Lower lobe of right lung (tissue), 2 donors: ENCODE measurements at regions not wholly inside any gene's neighbourhood (a gene's known extent, or its start where the extent isn't known, plus 50 kb on each side); places are given as distances from the start of the nearest gene placed in this dataset.

Experiments used
- ATAC-seq, 2 donors: fragments of 200-7000 bp; cut with Tn5 transposase; one replicate each; pipeline ENCODE4 v1.9.1; 2020 to 2022; ENCODE audit warnings: mild to moderate bottlenecking in 2 of 2, moderate library complexity in 2 of 2
- DNase-seq: peaks from one replicate; pipeline ENCODE4 v3.0.0-alpha.2; 2020
- H3K27ac ChIP-seq: fragments of 200-600 bp; one replicate; pipeline ENCODE4 v1.8.0; 2022
- H3K27me3 ChIP-seq: fragments of 200-600 bp; one replicate; pipeline ENCODE4 v1.8.0; 2022; ENCODE audit warnings: low read depth
- H3K36me3 ChIP-seq: fragments of 200-600 bp; one replicate; pipeline ENCODE4 v1.8.0; 2022; ENCODE audit warnings: mild to moderate bottlenecking
- H3K4me1 ChIP-seq: fragments of 200-600 bp; one replicate; pipeline ENCODE4 v1.8.0; 2022
- H3K4me3 ChIP-seq: fragments of 200-600 bp; one replicate; pipeline ENCODE4 v1.8.0; 2022; ENCODE audit warnings: mild to moderate bottlenecking
- H3K9me3 ChIP-seq: fragments of 200-600 bp; one replicate; pipeline ENCODE4 v1.8.0; 2022
- CTCF ChIP-seq: fragments of 200-600 bp; IDR thresholded peaks from one replicate; pipeline ENCODE4 v1.8.0; 2022; ENCODE audit warnings: antibody characterized with exemption, mild to moderate bottlenecking
- intact Hi-C: fragments of 100-400 bp; cut with DNase I; formaldehyde crosslinking; loops from one replicate; pipeline ENCODE4 v1.11.0; 2022
- donor health status: DM: no; HTN: yes; CAD: no; lungs with severe emphysema.

DNA sequence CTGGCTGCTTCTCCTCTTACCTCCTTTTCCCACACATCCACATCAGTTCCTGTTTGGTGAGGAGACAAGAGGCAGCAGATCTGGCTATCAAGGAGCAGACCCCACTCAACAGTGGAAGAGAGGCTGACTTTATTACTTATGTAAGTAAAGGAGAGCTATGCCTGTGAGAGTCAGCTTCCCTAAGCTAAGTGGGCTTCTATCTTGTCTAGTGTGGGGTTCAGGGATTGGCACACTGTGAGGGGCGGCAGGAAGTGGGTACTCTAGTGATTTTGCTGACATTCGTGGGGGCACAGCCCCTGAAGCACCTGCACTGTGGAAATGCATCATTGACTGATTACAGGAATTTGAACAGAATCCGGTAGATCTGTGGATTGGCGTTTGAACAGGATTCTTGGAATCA is 163.5 kb upstream of the IRX1 start:
- TF ChIP-seq CTCF = no peak
- H3K36me3 ChIP-seq = no peaks in the 10 kb centered on the region
- no peaks in the 10 kb centered on the region for H3K4me1 ChIP-seq
- no peaks in the 10 kb centered on the region for H3K27me3 ChIP-seq
- DNase-seq (no peak), ATAC-seq (no peak)
- no peak overlapping the region for H3K27ac ChIP-seq
- H3K9me3 ChIP-seq = no peaks in the 10 kb centered on the region
- H3K4me3 ChIP-seq = no peak overlapping the region
- intact Hi-C loops = no loop called here

DNA sequence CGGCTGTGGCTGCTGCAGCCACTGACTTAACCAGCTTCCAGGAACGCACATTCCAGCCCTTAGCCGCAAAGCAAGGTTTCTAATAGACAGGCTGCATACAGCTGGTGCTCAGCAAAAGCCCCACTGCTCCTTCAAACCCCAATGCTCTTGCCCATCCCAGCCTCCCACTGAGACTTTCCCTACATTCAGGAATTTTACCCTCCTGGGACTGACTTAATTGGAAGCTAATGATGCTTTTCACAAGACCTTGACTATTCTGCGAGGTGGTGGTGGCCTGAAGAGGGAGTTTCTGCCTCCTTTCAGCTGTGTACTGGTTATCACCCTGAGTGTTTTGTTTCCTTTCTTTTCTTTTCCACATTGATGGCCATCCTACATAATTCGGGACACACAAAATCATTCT is 164.9 kb upstream of the IRX1 start:
- no peak for DNase-seq
- H3K9me3 ChIP-seq = no peaks in the 10 kb centered on the region
- no peak overlapping the region for H3K27ac ChIP-seq
- no peak for ATAC-seq
- no peak for TF ChIP-seq CTCF
- H3K27me3 ChIP-seq = no peaks in the 10 kb centered on the region
- H3K36me3 ChIP-seq = no peaks in the 10 kb centered on the region
- no peak overlapping the region for H3K4me3 ChIP-seq
- intact Hi-C loops = no loop called here
- no peaks in the 10 kb centered on the region for H3K4me1 ChIP-seq

- Histone ChIP-seq H3K27me3 (no peaks in the 10 kb centered on the region), H3K27ac (no peak overlapping the region), H3K4me3 (no peak overlapping the region), H3K36me3 (no peaks in the 10 kb centered on the region), H3K9me3 (no peaks in the 10 kb centered on the region), H3K4me1 (no peaks in the 10 kb centered on the region)
- intact Hi-C loops = no loop called here
- no peak for TF ChIP-seq CTCF
- no peak for DNase-seq
- no peak for ATAC-seq
Observed at GRCh38 chr5:3429962-3430361, 165.7 kb upstream of the IRX1 start.

DNA sequence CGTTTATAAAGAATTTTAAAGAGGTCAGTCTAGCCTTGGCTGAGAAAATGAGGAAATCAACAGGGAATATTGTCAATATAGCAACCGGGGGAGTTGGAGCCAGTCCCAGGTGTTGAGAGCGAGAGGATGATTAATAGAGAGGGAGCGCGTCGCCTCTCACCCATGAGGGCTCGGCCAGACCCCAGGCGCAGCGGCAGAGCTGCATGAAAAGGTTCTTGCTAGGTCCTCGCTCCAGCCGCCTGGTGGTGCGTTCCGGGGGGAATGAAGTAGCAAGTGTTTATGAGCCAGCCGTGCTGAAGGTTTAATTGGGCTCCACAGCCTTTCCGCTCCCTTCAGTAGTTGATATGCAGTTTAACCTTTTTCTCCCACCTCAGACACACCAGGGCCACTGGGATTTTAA is 167.3 kb upstream of the IRX1 start:
- H3K36me3 ChIP-seq = no peaks in the 10 kb centered on the region
- H3K4me1 ChIP-seq = no peaks in the 10 kb centered on the region
- no peak overlapping the region for H3K27ac ChIP-seq
- no peak for DNase-seq
- H3K9me3 ChIP-seq = no peaks in the 10 kb centered on the region
- intact Hi-C loops = no loop called here
- no peak overlapping the region for H3K4me3 ChIP-seq
- no peak for ATAC-seq
- TF ChIP-seq CTCF = no peak
- H3K27me3 ChIP-seq = no peaks in the 10 kb centered on the region

GRCh38 chr5:3424946-3425345 is 170.7 kb upstream of the IRX1 start:
- ATAC-seq (no peak), DNase-seq (no peak)
- no peaks in the 10 kb centered on the region for H3K4me1 ChIP-seq
- TF ChIP-seq CTCF = no peak
- no peaks in the 10 kb centered on the region for H3K27me3 ChIP-seq
- no peaks in the 10 kb centered on the region for H3K9me3 ChIP-seq
- no peak overlapping the region for H3K27ac ChIP-seq
- no peak overlapping the region for H3K4me3 ChIP-seq
- no peaks in the 10 kb centered on the region for H3K36me3 ChIP-seq
- intact Hi-C loops = no loop called here

DNA sequence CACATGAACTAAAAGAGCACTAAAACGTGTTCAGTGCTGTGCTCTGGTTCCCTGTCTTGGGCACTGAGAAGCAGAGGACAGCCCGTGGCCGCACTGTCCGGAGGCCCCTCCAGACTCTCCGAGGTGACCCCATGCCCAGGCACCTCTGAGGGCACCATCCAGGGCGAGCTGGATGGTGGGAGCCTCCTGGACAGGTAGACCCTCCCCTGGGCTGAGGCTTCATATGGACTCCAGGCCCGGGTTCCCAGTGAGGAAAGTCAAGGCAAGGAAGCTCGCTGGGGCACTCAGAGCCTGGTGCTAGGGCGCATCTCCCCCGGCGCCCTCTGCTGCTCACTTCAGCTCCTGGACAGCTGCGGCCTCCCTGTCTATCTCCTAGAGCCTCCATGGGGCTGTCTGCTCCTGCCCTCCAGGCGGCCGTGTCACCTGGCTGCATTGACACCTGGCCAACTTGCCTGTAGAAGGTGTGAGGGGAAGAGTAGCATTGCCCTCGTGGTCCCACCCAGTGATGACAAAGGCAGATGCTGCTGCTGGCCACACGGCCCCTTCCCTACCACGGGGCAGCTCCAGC is 178.2 kb upstream of the IRX1 start:
- no peaks in the 10 kb centered on the region for H3K27me3 ChIP-seq
- ATAC-seq (no peak), DNase-seq (no peak)
- intact Hi-C loops = no loop called here
- no peak for TF ChIP-seq CTCF
- no peak overlapping the region for H3K4me3 ChIP-seq
- no peaks in the 10 kb centered on the region for H3K9me3 ChIP-seq
- no peaks in the 10 kb centered on the region for H3K36me3 ChIP-seq
- H3K27ac ChIP-seq = no peak overlapping the region
- H3K4me1 ChIP-seq = no peaks in the 10 kb centered on the region
